Esophagus squamous epithelium (tissue), 5 donors: ENCODE measurements at regions not wholly inside any gene's neighbourhood (a gene's known extent, or its start where the extent isn't known, plus 50 kb on each side); places are given as distances from the start of the nearest gene placed in this dataset.

ENCODE experiments used
- DNase-seq: peaks from one replicate; lab custom pipeline; 2025; lab: John Stamatoyannopoulos, UW
- H3K27ac ChIP-seq, 4 donors: fragments of 200-600 bp; sonication (generic); one replicate each; pipeline ENCODE4 v1.5.1; 2016 to 2019; ENCODE audit warnings: mild to moderate bottlenecking in 1 of 4
- H3K27me3 ChIP-seq, 4 donors: fragments of 200-600 bp; sonication (generic); 1 replicate in 3 of 4; 2 replicates in 1 of 4; pipeline versions ENCODE4 v1.5.1 to v1.6.0; 2017 to 2021; ENCODE audit warnings: antibody characterized with exemption in 1 of 4
- H3K36me3 ChIP-seq, 3 donors: fragments of 200-600 bp; sonication (generic); one replicate each; pipeline ENCODE4 v1.5.1; 2016 to 2019
- H3K4me1 ChIP-seq, 3 donors: fragments of 200-600 bp; sonication (generic); one replicate each; pipeline ENCODE4 v1.5.1; 2017 to 2019
- H3K4me3 ChIP-seq, 4 donors: fragments of 200-600 bp; sonication (generic); 1 replicate in 3 of 4; 2 replicates in 1 of 4; pipeline ENCODE4 v1.5.1; 2016 to 2019; ENCODE audit warnings: mild to moderate bottlenecking in 2 of 4, moderate library complexity in 1 of 4
- H3K9me3 ChIP-seq, 3 donors: fragments of 200-600 bp; sonication (generic); one replicate each; pipeline ENCODE4 v1.5.1; 2016 to 2019
- CTCF ChIP-seq, 6 experiments: fragments of 450-650 bp in 4 of 6; fragments of 200-600 bp in 2 of 6; sonication (generic) in 2 of 6; IDR thresholded peaks; one replicate each; pipeline ENCODE4 v1.5.1; 2016 to 2019; ENCODE audit warnings: antibody characterized with exemption in 6 of 6, mild to moderate bottlenecking in 4 of 6, moderate library complexity in 4 of 6
- POLR2A ChIP-seq, 4 donors: fragments of 450-650 bp; IDR thresholded peaks; one replicate each; pipeline ENCODE4 v1.6.1; 2017; ENCODE audit warnings: antibody characterized with exemption in 4 of 4, mild to moderate bottlenecking in 4 of 4, moderate library complexity in 3 of 4
- WGBS, 2 donors: methylation state at CpG; one replicate each; pipeline ENCODE4 v1.1.5; 2018; 5-methylcytosine and 5-hydroxymethylcytosine counted together
- intact Hi-C: fragments of 100-400 bp; cut with DNase I; formaldehyde crosslinking; loops from one replicate; pipeline ENCODE4 v1.15.0; 2022
- donor health status: DM: yes; HTN: yes; CAD: no.

- DNase-seq: no peak
- intact Hi-C loops: no loop called here
- Histone ChIP-seq H3K27ac (no peak overlapping the region), H3K36me3 (no peaks in the 10 kb centered on the region), H3K9me3 (no peaks in the 10 kb centered on the region), H3K27me3 (peaks cover 0 to 7% (median 0%) of the 10 kb centered on the region in 4 donors), H3K4me3 (no peak overlapping the region), H3K4me1 (no peaks in the 10 kb centered on the region)
- TF ChIP-seq POLR2A (IDR thresholded peaks at IDR 0.05) (no peak), CTCF (IDR thresholded peaks at IDR 0.05) (no peak)
- 73 to 86% methylated on average over 10 of the region's 10 CpGs for WGBS, 2 donors
Measured at GRCh38 chr16:5643855-5644531, 546.4 kb upstream of the EEF2KMT start.

- Histone ChIP-seq H3K4me3 (no peak overlapping the region), H3K27ac (no peak overlapping the region), H3K36me3 (no peaks in the 10 kb centered on the region), H3K9me3 (no peaks in the 10 kb centered on the region), H3K27me3 (peaks cover 0 to 7% (median 0%) of the 10 kb centered on the region in 4 donors), H3K4me1 (no peaks in the 10 kb centered on the region)
- no peak for TF ChIP-seq CTCF (IDR thresholded peaks at IDR 0.05)
- TF ChIP-seq POLR2A (IDR thresholded peaks at IDR 0.05): no peak
- WGBS, 2 donors: 22 to 31% methylated on average over 6 of the region's 6 CpGs
- intact Hi-C loops: no loop called here
- no peak for DNase-seq
Measured at GRCh38 chr16:5642436-5642835, 544.8 kb upstream of the EEF2KMT start.

- Histone ChIP-seq H3K4me3 (no peak overlapping the region), H3K9me3 (no peaks in the 10 kb centered on the region), H3K27me3 (peaks cover 0 to 7% (median 0%) of the 10 kb centered on the region in 4 donors), H3K27ac (no peak overlapping the region), H3K4me1 (no peaks in the 10 kb centered on the region), H3K36me3 (no peaks in the 10 kb centered on the region)
- TF ChIP-seq POLR2A (IDR thresholded peaks at IDR 0.05) (no peak), CTCF (IDR thresholded peaks at IDR 0.05) (no peak)
- intact Hi-C loops: no loop called here
- DNase-seq: no peak
- 18 to 30% methylated on average over 6 of the region's 6 CpGs for WGBS, 2 donors
Measured at GRCh38 chr16:5642011-5642410, 544.4 kb upstream of the EEF2KMT start.

GRCh38 chr16:5640883-5641282 lies 543.3 kb upstream of the EEF2KMT start:
- TF ChIP-seq CTCF (IDR thresholded peaks at IDR 0.05) (no peak), POLR2A (IDR thresholded peaks at IDR 0.05) (no peak)
- DNase-seq: no peak
- Histone ChIP-seq H3K27ac (no peak overlapping the region), H3K27me3 (peaks cover 0 to 7% (median 0%) of the 10 kb centered on the region in 4 donors), H3K4me3 (no peak overlapping the region), H3K4me1 (no peaks in the 10 kb centered on the region), H3K36me3 (no peaks in the 10 kb centered on the region), H3K9me3 (no peaks in the 10 kb centered on the region)
- 88 to 89% methylated on average over 1 of the region's 1 CpG for WGBS, 2 donors
- intact Hi-C loops: no loop called here

GRCh38 chr16:5639531-5639930 lies 541.9 kb upstream of the EEF2KMT start:
- Histone ChIP-seq H3K27ac (no peak overlapping the region), H3K36me3 (no peaks in the 10 kb centered on the region), H3K4me1 (no peaks in the 10 kb centered on the region), H3K27me3 (peaks cover 0 to 7% (median 0%) of the 10 kb centered on the region in 4 donors), H3K4me3 (no peak overlapping the region), H3K9me3 (no peaks in the 10 kb centered on the region)
- no peak for TF ChIP-seq POLR2A (IDR thresholded peaks at IDR 0.05)
- TF ChIP-seq CTCF (IDR thresholded peaks at IDR 0.05): no peak
- intact Hi-C loops: no loop called here
- DNase-seq: no peak
- WGBS, 2 donors: 49 to 72% methylated on average over 3 of the region's 3 CpGs
